Endothelial cell of umbilical vein (primary cell): ENCODE measurements at regions not wholly inside any gene's neighbourhood (a gene's known extent, or its start where the extent isn't known, plus 50 kb on each side); places are given as distances from the start of the nearest gene placed in this dataset.

Experiments used
- BruUV-seq: library from RNA; stranded (reverse); fragments of 400-500 nt; replicated peaks from 2 replicates; lab custom pipeline; 2021; lab: Mats Ljungman, UMichigan
- CTCF ChIA-PET: fragments of 300-600, 350-600 bp; sonication (Branson Sonifier 250); formaldehyde crosslinking; loops from one replicate; lab custom pipeline; 2021; ENCODE audit warnings: antibody characterized with exemption, inconsistent platforms; lab: Charles Lee
- POLR2A ChIA-PET: fragments of 300-600, 350-600 bp; sonication (Branson Sonifier 250); formaldehyde crosslinking; loops from one replicate; lab custom pipeline; 2021; ENCODE audit warnings: antibody characterized with exemption, inconsistent platforms; lab: Charles Lee
- DNase-seq: peaks from one replicate; pipeline ENCODE4 v3.0.0-alpha.2; 2011; ENCODE audit warnings: low read depth, low spot score
- FAIRE-seq: peaks from 2 replicates; lab custom pipeline; 2011; peaks lifted over from hg19 to GRCh38; lab: Jason Lieb, UNC
- H2AFZ ChIP-seq: 2 replicates; pipeline ENCODE4 v1.6.0; 2012; ENCODE audit warnings: low read depth, low read length, control low read depth, inconsistent platforms
- H3K27ac ChIP-seq: 2 replicates; pipeline ENCODE4 v1.5.1; 2011; ENCODE audit warnings: low read depth, mild to moderate bottlenecking, control low read depth, low read length, moderate library complexity; ENCODE audit not compliant: insufficient read depth
- H3K27me3 ChIP-seq, 2 experiments: 2 replicates each; pipeline versions ENCODE4 v1.6.0 to v1.6.1; 2011; ENCODE audit warnings: low read length in 2 of 2, mixed read lengths in 1 of 2; ENCODE audit not compliant: control insufficient read depth in 2 of 2, insufficient read depth in 2 of 2
- H3K36me3 ChIP-seq, 2 experiments: 2 replicates in 1 of 2; 3 replicates in 1 of 2; pipeline ENCODE4 v1.5.1; 2011; ENCODE audit warnings: low read length in 2 of 2, mild to moderate bottlenecking in 1 of 2, moderate library complexity in 1 of 2; ENCODE audit not compliant: control insufficient read depth in 2 of 2, insufficient read depth in 2 of 2; ENCODE audit errors: extremely low read depth in 1 of 2
- H3K4me1 ChIP-seq: 3 replicates; pipeline ENCODE4 v1.5.1; 2011; ENCODE audit warnings: mild to moderate bottlenecking, low read length; ENCODE audit not compliant: control insufficient read depth, insufficient read depth; ENCODE audit errors: extremely low read depth
- H3K4me2 ChIP-seq: 2 replicates; pipeline ENCODE4 v1.6.1; 2011; ENCODE audit warnings: low read length, control low read depth, mixed read lengths; ENCODE audit not compliant: insufficient read depth
- H3K4me3 ChIP-seq, 3 experiments: fragments of 200-600 bp in 1 of 3; sonication (generic), shearing (Covaris generic) in 1 of 3; replicated peaks in 1 of 3; 2 replicates each; pipeline ENCODE4 v1.5.1; 2011 to 2016; ENCODE audit warnings: control low read depth in 3 of 3, low read length in 3 of 3, mild to moderate bottlenecking in 2 of 3, inconsistent platforms in 1 of 3, low read depth in 1 of 3, moderate library complexity in 1 of 3; ENCODE audit not compliant: insufficient read depth in 1 of 3
- H3K79me2 ChIP-seq: 2 replicates; pipeline ENCODE4 v1.6.0; 2012; ENCODE audit warnings: low read length, inconsistent platforms; ENCODE audit not compliant: control insufficient read depth, insufficient read depth
- H3K9ac ChIP-seq: replicated peaks from 2 replicates; pipeline ENCODE3; 2011; ENCODE audit warnings: low read length, control low read depth; ENCODE audit not compliant: insufficient read depth; ENCODE audit errors: extremely low read depth
- H3K9me1 ChIP-seq: replicated peaks from 3 replicates; pipeline ENCODE4 v1.6.0; 2011; ENCODE audit warnings: mild to moderate bottlenecking, low read length; ENCODE audit not compliant: control insufficient read depth, insufficient read depth; ENCODE audit errors: extremely low read depth
- H3K9me3 ChIP-seq: replicated peaks from 2 replicates; pipeline ENCODE4 v1.5.1; 2012; ENCODE audit warnings: low read length, inconsistent platforms; ENCODE audit not compliant: control insufficient read depth, insufficient read depth
- H4K20me1 ChIP-seq: replicated peaks from 2 replicates; pipeline ENCODE3; 2011; ENCODE audit warnings: mild to moderate bottlenecking, low read length; ENCODE audit not compliant: control insufficient read depth, insufficient read depth; ENCODE audit errors: extremely low read depth
- EZH2 ChIP-seq: IDR thresholded peaks from 2 replicates; pipeline ENCODE4 v1.6.1; 2012; ENCODE audit warnings: borderline replicate concordance, low read depth, mild to moderate bottlenecking, moderate library complexity, low read length, inconsistent platforms; ENCODE audit not compliant: severe bottlenecking
- FOS ChIP-seq: IDR thresholded peaks from 2 replicates; pipeline ENCODE4 v1.6.1; 2011; ENCODE audit warnings: mild to moderate bottlenecking, low read length, moderate library complexity, borderline replicate concordance; ENCODE audit not compliant: insufficient read depth
- GATA2 ChIP-seq: IDR thresholded peaks from 2 replicates; pipeline ENCODE4 v1.7.0; 2011; ENCODE audit warnings: low read depth, mild to moderate bottlenecking, moderate library complexity, mixed read lengths, low read length; ENCODE audit not compliant: insufficient read length, insufficient read depth
- JUN ChIP-seq: IDR thresholded peaks from 2 replicates; pipeline ENCODE4 v1.6.1; 2011; ENCODE audit warnings: borderline replicate concordance, low read depth; ENCODE audit not compliant: insufficient read length, insufficient read depth
- MAX ChIP-seq: IDR thresholded peaks from 2 replicates; pipeline ENCODE4 v1.6.1; 2011; ENCODE audit not compliant: insufficient read depth, insufficient read length
- POLR2A ChIP-seq: IDR thresholded peaks from 2 replicates; pipeline ENCODE4 v1.6.1; 2012; ENCODE audit warnings: low read depth, mild to moderate bottlenecking, control low read depth, low read length
- POLR2AphosphoS5 ChIP-seq: IDR thresholded peaks from 2 replicates; pipeline ENCODE4 v1.6.1; 2012; ENCODE audit warnings: low read depth, mild to moderate bottlenecking, control low read depth, low read length, moderate library complexity; ENCODE audit not compliant: insufficient read depth
- dilution Hi-C: fragments of 300-500 bp; cut with MboI; formaldehyde crosslinking; loops from one replicate; pipeline ENCODE4 v1.15.0; 2019; ENCODE audit warnings: low sequenced_read_pairs; ENCODE audit not compliant: extremely low pct_ligation_motif_present
- intact Hi-C: fragments of 100-400 bp; cut with micrococcal nuclease; formaldehyde crosslinking; loops from one replicate; pipeline ENCODE4 v1.10.0; 2022
- TF ChIP-seq, protein P1 (sequence below), 2 donors: IDR thresholded peaks; 1 replicate in 1 of 2; 2 replicates in 1 of 2; pipeline ENCODE4 v1.5.1; 2011; ENCODE audit warnings: low read length in 2 of 2, mild to moderate bottlenecking in 2 of 2, moderate library complexity in 2 of 2, control low read depth in 1 of 2, inconsistent platforms in 1 of 2, low read depth in 1 of 2; ENCODE audit not compliant: insufficient read depth in 1 of 2; ENCODE audit errors: extremely low read depth in 1 of 2

DNA sequence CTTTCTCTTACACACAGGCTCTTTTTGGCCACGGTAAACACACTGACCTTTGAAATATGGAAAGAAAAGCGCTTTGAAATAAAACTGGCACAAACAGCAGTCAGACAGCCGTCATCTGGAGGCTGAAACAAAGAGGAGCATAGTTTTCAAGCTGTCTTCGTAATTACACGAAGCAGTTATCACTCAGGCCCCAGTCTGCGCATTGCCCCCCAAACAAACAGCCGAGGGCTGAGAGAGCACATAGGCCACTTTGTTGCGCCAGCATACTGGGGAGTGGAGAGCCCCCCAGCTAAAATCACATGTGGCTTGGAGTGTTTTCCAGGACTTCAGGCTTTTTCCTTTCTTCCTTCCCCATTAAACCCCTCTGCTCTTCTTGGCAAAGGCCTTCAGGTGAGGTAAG, 142.9 kb upstream of the BTG1 start:
- Histone ChIP-seq H2AFZ (no peak overlapping the region), H3K9me1 (no peaks in the 10 kb centered on the region), H3K27me3 (no peaks in the 10 kb centered on the region), H4K20me1 (no peaks in the 10 kb centered on the region), H3K9me3 (no peaks in the 10 kb centered on the region), H3K4me3 (no peak overlapping the region), H3K79me2 (no peaks in the 10 kb centered on the region), H3K9ac (no peak overlapping the region), H3K36me3 (no peaks in the 10 kb centered on the region), H3K27ac (no peak overlapping the region), H3K4me1 (peaks cover 13% of the 10 kb centered on the region), H3K4me2 (no peak overlapping the region)
- CTCF ChIA-PET: interaction anchor here (1.4 kb wide), 1 partner anchor 906 kb away, joined by 3 read pairs; no protein-coding TSS in a partner anchor
- DNase-seq (no peak), FAIRE-seq (no peak)
- intact Hi-C loops: no loop called here
- POLR2A ChIA-PET: no interaction called here
- dilution Hi-C loops: no loop called here
- BruUV-seq: no TSS peak
- TF ChIP-seq FOS (no peak), EZH2 (no peak), GATA2 (no peak), JUN (no peak), POLR2A (no peak), MAX (no peak), POLR2AphosphoS5 (no peak)
- TF ChIP-seq, protein P1, sequence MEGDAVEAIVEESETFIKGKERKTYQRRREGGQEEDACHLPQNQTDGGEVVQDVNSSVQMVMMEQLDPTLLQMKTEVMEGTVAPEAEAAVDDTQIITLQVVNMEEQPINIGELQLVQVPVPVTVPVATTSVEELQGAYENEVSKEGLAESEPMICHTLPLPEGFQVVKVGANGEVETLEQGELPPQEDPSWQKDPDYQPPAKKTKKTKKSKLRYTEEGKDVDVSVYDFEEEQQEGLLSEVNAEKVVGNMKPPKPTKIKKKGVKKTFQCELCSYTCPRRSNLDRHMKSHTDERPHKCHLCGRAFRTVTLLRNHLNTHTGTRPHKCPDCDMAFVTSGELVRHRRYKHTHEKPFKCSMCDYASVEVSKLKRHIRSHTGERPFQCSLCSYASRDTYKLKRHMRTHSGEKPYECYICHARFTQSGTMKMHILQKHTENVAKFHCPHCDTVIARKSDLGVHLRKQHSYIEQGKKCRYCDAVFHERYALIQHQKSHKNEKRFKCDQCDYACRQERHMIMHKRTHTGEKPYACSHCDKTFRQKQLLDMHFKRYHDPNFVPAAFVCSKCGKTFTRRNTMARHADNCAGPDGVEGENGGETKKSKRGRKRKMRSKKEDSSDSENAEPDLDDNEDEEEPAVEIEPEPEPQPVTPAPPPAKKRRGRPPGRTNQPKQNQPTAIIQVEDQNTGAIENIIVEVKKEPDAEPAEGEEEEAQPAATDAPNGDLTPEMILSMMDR (IDR thresholded peaks at IDR 0.05; ENCODE audit: extremely low read depth in 1 of 2, insufficient read depth in 1 of 2, low read depth in 1 of 2, low read length in 2 of 2): no peak
